ENCODE measurements at regions not wholly inside any gene's neighbourhood (a gene's known extent, or its start where the extent isn't known, plus 50 kb on each side); places are given as distances from the start of the nearest gene placed in this dataset.

DNA sequence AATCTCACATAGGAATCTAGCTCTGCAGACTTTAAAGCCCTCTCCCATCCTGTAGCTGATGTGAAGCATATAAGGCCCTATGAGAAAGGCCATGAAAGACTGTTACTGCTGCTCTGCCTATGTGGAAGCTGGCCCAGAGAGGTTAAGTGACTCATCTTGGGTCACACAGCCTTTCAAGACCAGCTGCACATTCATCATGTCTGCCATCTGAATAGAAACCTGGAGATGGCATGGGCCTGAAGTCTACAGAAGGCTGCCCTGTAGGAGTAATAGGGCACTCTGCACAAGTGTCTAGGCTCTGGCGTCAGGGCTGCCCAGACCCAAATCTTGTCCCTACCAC is 59.4 kb upstream of the COL13A1 start:
- peaks cover 0 to 29% (median 17%) of the 10 kb centered on the region in 4 donors for H3K4me1 ChIP-seq
- H3K27me3 ChIP-seq: no peaks in the 10 kb centered on the region
- TF ChIP-seq, protein P1, sequence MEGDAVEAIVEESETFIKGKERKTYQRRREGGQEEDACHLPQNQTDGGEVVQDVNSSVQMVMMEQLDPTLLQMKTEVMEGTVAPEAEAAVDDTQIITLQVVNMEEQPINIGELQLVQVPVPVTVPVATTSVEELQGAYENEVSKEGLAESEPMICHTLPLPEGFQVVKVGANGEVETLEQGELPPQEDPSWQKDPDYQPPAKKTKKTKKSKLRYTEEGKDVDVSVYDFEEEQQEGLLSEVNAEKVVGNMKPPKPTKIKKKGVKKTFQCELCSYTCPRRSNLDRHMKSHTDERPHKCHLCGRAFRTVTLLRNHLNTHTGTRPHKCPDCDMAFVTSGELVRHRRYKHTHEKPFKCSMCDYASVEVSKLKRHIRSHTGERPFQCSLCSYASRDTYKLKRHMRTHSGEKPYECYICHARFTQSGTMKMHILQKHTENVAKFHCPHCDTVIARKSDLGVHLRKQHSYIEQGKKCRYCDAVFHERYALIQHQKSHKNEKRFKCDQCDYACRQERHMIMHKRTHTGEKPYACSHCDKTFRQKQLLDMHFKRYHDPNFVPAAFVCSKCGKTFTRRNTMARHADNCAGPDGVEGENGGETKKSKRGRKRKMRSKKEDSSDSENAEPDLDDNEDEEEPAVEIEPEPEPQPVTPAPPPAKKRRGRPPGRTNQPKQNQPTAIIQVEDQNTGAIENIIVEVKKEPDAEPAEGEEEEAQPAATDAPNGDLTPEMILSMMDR (IDR thresholded peaks at IDR 0.05): no peak
- DNase-seq: no peak
- H3K27ac ChIP-seq: no peak overlapping the region
- intact Hi-C loops (cut with DNase I; ENCODE audit: low total_unique reads): no loop called here
- H3K36me3 ChIP-seq: no peaks in the 10 kb centered on the region
- H3K9me3 ChIP-seq: no peaks in the 10 kb centered on the region
- no peak overlapping the region for H3K4me3 ChIP-seq

DNA sequence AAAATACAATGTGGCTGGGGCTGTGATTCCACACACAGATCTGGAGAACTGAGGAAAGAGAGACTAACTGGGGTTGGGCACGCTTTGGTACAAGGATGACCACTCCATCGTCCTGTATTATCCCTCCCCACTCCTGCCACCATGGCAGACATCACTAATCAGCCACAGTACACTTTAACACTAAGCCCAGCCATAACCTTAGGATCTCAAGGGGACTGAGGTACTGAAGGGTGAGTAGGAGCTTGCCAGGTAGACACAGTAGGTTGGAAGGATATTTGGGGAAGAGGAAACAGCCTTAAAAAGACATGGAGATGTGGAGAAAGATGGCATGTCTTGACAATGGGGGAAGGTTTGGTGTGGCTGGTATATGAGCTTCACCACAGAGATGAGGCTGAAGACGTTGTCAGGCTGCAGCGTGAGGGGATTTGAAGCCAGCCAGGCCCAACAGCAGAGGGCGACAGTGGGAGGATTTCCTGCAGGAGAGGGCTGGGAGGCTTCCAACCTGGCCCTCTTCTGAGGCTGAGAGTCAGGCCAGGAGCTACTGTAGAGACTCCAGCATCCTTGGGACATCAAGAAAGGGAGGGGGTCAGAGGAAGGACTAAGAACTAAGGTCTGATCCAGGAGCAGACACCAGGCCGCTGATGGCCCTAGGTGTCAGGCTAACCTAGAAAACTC is 58.6 kb upstream of the COL13A1 start:
- Histone ChIP-seq H3K27ac (no peak overlapping the region), H3K27me3 (no peaks in the 10 kb centered on the region), H3K4me1 (peaks cover 0 to 29% (median 17%) of the 10 kb centered on the region in 4 donors), H3K9me3 (no peaks in the 10 kb centered on the region), H3K4me3 (no peak overlapping the region), H3K36me3 (no peaks in the 10 kb centered on the region)
- no peak for DNase-seq
- TF ChIP-seq, protein P1 (IDR thresholded peaks at IDR 0.05): peak; percentile 30 to 36
- intact Hi-C loops (cut with DNase I; ENCODE audit: low total_unique reads): no loop called here

DNA sequence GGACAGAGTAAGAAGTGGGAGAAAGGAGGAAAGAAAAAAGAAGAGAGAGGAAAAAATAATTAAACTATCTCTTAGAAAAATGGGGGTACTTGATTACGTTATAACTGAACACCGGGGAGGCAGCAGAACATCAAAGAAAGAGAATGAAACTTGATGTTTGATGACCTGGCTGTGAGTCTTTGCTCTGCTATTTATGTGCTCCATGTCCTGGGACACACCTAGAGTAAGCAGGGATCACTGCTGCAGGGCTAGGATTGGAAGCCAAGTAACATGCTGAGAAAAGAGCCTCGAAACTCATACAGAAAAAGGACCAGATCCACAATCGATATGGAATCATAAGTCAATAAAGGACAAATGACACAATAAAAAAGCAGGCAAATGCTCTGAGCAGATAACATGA is 56.7 kb upstream of the COL13A1 start:
- TF ChIP-seq, protein P1 (IDR thresholded peaks at IDR 0.05): no peak
- intact Hi-C loops (cut with DNase I; ENCODE audit: low total_unique reads): no loop called here
- H3K27me3 ChIP-seq: no peaks in the 10 kb centered on the region
- no peak overlapping the region for H3K27ac ChIP-seq
- H3K4me1 ChIP-seq: peaks cover 0 to 28% (median 15%) of the 10 kb centered on the region in 4 donors
- no peak for DNase-seq
- no peaks in the 10 kb centered on the region for H3K9me3 ChIP-seq
- no peak overlapping the region for H3K4me3 ChIP-seq
- no peaks in the 10 kb centered on the region for H3K36me3 ChIP-seq

DNA sequence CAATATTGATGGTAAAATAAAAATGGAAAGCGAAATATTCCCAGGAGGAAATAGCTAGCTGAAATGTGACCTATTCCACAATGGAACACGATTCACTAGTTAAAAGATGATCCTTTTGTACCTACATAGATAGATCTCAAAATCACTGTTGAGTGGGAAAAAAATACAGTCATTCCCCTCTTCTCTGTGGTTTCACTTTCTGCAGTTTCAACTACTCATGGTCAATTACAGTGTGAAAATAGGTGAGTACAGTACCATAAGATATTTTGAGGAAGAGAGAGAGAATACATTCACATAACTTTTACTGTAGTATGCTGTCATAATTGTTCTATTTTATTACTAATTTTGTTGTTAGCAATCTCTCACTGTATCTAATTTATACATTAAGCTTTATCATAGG is 56.0 kb upstream of the COL13A1 start:
- TF ChIP-seq, protein P1 (IDR thresholded peaks at IDR 0.05): no peak
- Histone ChIP-seq H3K9me3 (no peaks in the 10 kb centered on the region), H3K4me3 (no peak overlapping the region), H3K36me3 (no peaks in the 10 kb centered on the region), H3K27me3 (no peaks in the 10 kb centered on the region), H3K4me1 (peaks cover 0 to 28% (median 15%) of the 10 kb centered on the region in 4 donors), H3K27ac (no peak overlapping the region)
- DNase-seq: no peak
- intact Hi-C loops (cut with DNase I; ENCODE audit: low total_unique reads): no loop called here

DNA sequence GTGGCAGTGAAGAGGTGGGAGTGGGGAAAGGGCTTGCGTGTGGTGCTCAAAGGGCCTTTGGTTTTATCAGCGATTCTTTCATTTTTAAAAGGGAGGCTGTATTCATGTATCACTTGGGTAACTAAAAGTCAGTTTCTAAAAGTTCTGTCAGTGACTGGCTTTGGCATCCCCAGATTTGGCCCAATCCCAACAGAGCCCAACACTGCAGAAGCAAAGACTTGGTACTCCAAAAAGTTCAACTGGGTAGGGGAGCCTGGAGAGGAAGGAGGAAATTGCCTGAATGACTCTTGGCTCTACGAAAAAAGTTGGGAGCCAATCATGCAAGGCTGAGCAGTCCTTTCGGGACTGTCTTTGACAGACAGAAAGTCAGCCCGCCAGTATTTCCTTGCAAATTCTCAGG is 54.5 kb upstream of the COL13A1 start:
- Histone ChIP-seq H3K4me3 (no peak overlapping the region), H3K9me3 (no peaks in the 10 kb centered on the region), H3K27me3 (no peaks in the 10 kb centered on the region), H3K4me1 (peaks cover 0 to 28% (median 15%) of the 10 kb centered on the region in 4 donors), H3K27ac (peak overlapping the region; percentile 5 to 43), H3K36me3 (no peaks in the 10 kb centered on the region)
- TF ChIP-seq, protein P1 (IDR thresholded peaks at IDR 0.05): no peak
- DNase-seq: no peak
- intact Hi-C loops (cut with DNase I; ENCODE audit: low total_unique reads): no loop called here

DNA sequence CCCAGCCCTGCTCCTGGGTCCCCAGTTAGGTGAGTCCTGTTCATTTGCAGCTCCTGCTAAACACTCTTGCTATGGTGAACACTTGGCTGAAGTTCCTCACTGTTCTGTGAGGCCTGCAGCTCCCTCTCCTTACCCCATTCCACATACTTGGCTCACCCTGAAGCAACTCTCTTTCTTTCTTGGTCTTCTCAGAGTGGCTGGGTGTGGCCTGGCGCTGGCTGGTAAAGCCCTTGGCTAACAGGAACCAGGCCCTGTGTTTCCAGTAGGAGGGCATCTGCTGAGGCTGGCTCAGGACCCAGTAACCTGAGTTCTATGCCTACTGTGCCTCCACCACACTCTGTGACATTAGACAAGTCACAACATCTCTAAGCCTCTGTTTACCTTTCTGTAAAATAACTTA is 53.1 kb upstream of the COL13A1 start:
- TF ChIP-seq, protein P1 (IDR thresholded peaks at IDR 0.05): no peak
- intact Hi-C loops (cut with DNase I; ENCODE audit: low total_unique reads): no loop called here
- H3K9me3 ChIP-seq: no peaks in the 10 kb centered on the region
- H3K36me3 ChIP-seq: no peaks in the 10 kb centered on the region
- H3K27ac ChIP-seq: peak overlapping the region in 1 of 2 donors; percentile 34
- no peak overlapping the region for H3K4me3 ChIP-seq
- no peaks in the 10 kb centered on the region for H3K27me3 ChIP-seq
- H3K4me1 ChIP-seq: peaks cover 0 to 28% (median 15%) of the 10 kb centered on the region in 4 donors
- no peak for DNase-seq

All from tibial artery (tissue), 4 donors.